ENCODE measurements at regions not wholly inside any gene's neighbourhood (a gene's known extent, or its start where the extent isn't known, plus 50 kb on each side); places are given as distances from the start of the nearest gene placed in this dataset.

GRCh38 chr2:133818661-133819060, 250.4 kb upstream of the NCKAP5 start:
- no peak for TF ChIP-seq FOXK2 (IDR thresholded peaks at IDR 0.05)
- TF ChIP-seq L3MBTL2 (conservative IDR thresholded peaks at IDR 0.05) = no peak
- no peak for TF ChIP-seq NFRKB (IDR thresholded peaks at IDR 0.05)
- TF ChIP-seq SUZ12 (IDR thresholded peaks at IDR 0.05) = no peak
- no peak for TF ChIP-seq ZNF384 (IDR thresholded peaks at IDR 0.05)
- no peak for TF ChIP-seq FOXA1 (IDR thresholded peaks at IDR 0.05)
- TF ChIP-seq HDGF (IDR thresholded peaks at IDR 0.05; ENCODE audit: borderline replicate concordance) = no peak
- no peak for TF ChIP-seq ELF4 (IDR thresholded peaks at IDR 0.05)
- TF ChIP-seq ARNT (IDR thresholded peaks at IDR 0.05) = no peak
- TF ChIP-seq PKNOX1 (IDR thresholded peaks at IDR 0.05) = no peak
- TF ChIP-seq FOXM1 (IDR thresholded peaks at IDR 0.05; ENCODE audit: borderline replicate concordance) = no peak
- no peak for TF ChIP-seq LEF1 (IDR thresholded peaks at IDR 0.05; ENCODE audit: borderline replicate concordance)
